NCI-H2227 (cell line): ENCODE measurements at regions not wholly inside any gene's neighbourhood (a gene's known extent, or its start where the extent isn't known, plus 50 kb on each side); places are given as distances from the start of the nearest gene placed in this dataset.

Source experiments
- DNase-seq: peaks from one replicate; lab custom pipeline; 2025; ENCODE audit not compliant: unreplicated experiment; lab: John Stamatoyannopoulos, UW

- DNase-seq, result no peak
Observed at GRCh38 chr12:132439333-132439904, 50.5 kb upstream of the FBRSL1 start.

- no peak for DNase-seq
Observed at GRCh38 chr12:132438726-132439125, 51.2 kb upstream of the FBRSL1 start.

- DNase-seq, result no peak
Observed at GRCh38 chr12:132437943-132438700, 51.8 kb upstream of the FBRSL1 start.

- DNase-seq, result no peak
Observed at GRCh38 chr12:132437252-132437932, 52.6 kb upstream of the FBRSL1 start.

- DNase-seq, result no peak
Observed at GRCh38 chr12:132436791-132437251, 53.1 kb upstream of the FBRSL1 start.

- no peak for DNase-seq
Observed at GRCh38 chr12:132435486-132436187, 54.3 kb upstream of the FBRSL1 start.

GRCh38 chr12:132433641-132434395 lies 56.1 kb upstream of the FBRSL1 start:
- DNase-seq, result no peak

- no peak for DNase-seq
Observed at GRCh38 chr12:132432721-132433577, 57.0 kb upstream of the FBRSL1 start.

- no peak for DNase-seq
Observed at GRCh38 chr12:132432126-132432705, 57.7 kb upstream of the FBRSL1 start.

- peak; percentile 25 for DNase-seq
Observed at GRCh38 chr12:132430838-132431774, 58.8 kb upstream of the FBRSL1 start.

- peak; percentile 88 for DNase-seq
Observed at GRCh38 chr12:132429946-132430643, 59.9 kb upstream of the FBRSL1 start.

GRCh38 chr12:132429602-132429945 lies 60.4 kb upstream of the FBRSL1 start:
- DNase-seq, result peak; percentile 76

GRCh38 chr12:132428936-132429601 lies 60.9 kb upstream of the FBRSL1 start:
- DNase-seq, result no peak

GRCh38 chr12:132427999-132428935 lies 61.7 kb upstream of the FBRSL1 start:
- DNase-seq, result no peak

GRCh38 chr12:132427174-132427768 lies 62.7 kb upstream of the FBRSL1 start:
- no peak for DNase-seq
